GM12878 (cell line): ENCODE measurements at regions not wholly inside any gene's neighbourhood (a gene's known extent, or its start where the extent isn't known, plus 50 kb on each side); places are given as distances from the start of the nearest gene placed in this dataset.

Source experiments
- ATAC-seq: fragments of 200-7000 bp; cut with Tn5 transposase; 3 replicates; pipeline ENCODE4 v1.9.1; 2020; ENCODE audit warnings: mild to moderate bottlenecking, moderate library complexity
- BruUV-seq: library from RNA; stranded (reverse); fragments of 400-500 nt; replicated peaks from 2 replicates; lab custom pipeline; 2021; lab: Mats Ljungman, UMichigan
- CTCF ChIA-PET: fragments of 300-600 bp; sonication (Branson Sonifier 250); formaldehyde crosslinking; extraction: SDS; loops from one replicate; lab custom pipeline; 2021; ENCODE audit warnings: inconsistent platforms; lab: Yijun Ruan, JAX
- POLR2A ChIA-PET: fragments of 350-600 bp; formaldehyde crosslinking; extraction: SDS; loops from one replicate; lab custom pipeline; 2021; ENCODE audit warnings: inconsistent platforms; lab: Charles Lee
- RAD21 ChIA-PET: fragments of 300-600 bp; sonication (Branson Sonifier 250); formaldehyde crosslinking; loops from one replicate; lab custom pipeline; 2023; ENCODE audit warnings: antibody characterized with exemption; ENCODE audit not compliant: unreplicated experiment; lab: Charles Lee
- SMC1A ChIA-PET: fragments of 300-600 bp; sonication (Branson Sonifier 250); formaldehyde crosslinking; loops from one replicate; lab custom pipeline; 2023; ENCODE audit not compliant: unreplicated experiment, uncharacterized antibody; lab: Charles Lee
- DNase-seq: peaks from one replicate; pipeline ENCODE4 v3.0.0-alpha.2; 2011; ENCODE audit warnings: low read depth, low spot score
- FAIRE-seq: peaks from 3 replicates; lab custom pipeline; 2011; peaks lifted over from hg19 to GRCh38; lab: Jason Lieb, UNC
- H2AFZ ChIP-seq: 2 replicates; pipeline ENCODE4 v1.6.0; 2011; ENCODE audit warnings: low read depth, low read length, control low read depth; ENCODE audit not compliant: control insufficient read depth
- H3K27ac ChIP-seq: 2 replicates; pipeline ENCODE4 v1.5.1; 2011; ENCODE audit warnings: control low read depth; ENCODE audit not compliant: control insufficient read depth, insufficient read depth
- H3K27me3 ChIP-seq, 2 experiments: replicated peaks in 1 of 2; 2 replicates each; pipeline versions ENCODE4 v1.6.0 to v1.6.1; 2011; ENCODE audit warnings: low read length in 1 of 2; ENCODE audit not compliant: control insufficient read depth in 2 of 2, insufficient read depth in 2 of 2
- H3K36me3 ChIP-seq, 2 experiments: 2 replicates each; pipeline ENCODE4 v1.5.1; 2011; ENCODE audit warnings: low read length in 1 of 2; ENCODE audit not compliant: control insufficient read depth in 2 of 2, insufficient read depth in 2 of 2
- H3K4me1 ChIP-seq: 2 replicates; pipeline ENCODE4 v1.6.1; 2011; ENCODE audit warnings: mild to moderate bottlenecking, low read length, moderate library complexity, mixed read lengths; ENCODE audit not compliant: control insufficient read depth, insufficient read depth
- H3K4me2 ChIP-seq: 2 replicates; pipeline ENCODE4 v1.6.0; 2011; ENCODE audit warnings: control low read depth; ENCODE audit not compliant: control insufficient read depth, insufficient read depth
- H3K4me3 ChIP-seq: fragments of 200-600 bp; sonication (generic); 2 replicates; pipeline ENCODE4 v1.5.1; 2016
- H3K79me2 ChIP-seq: 2 replicates; pipeline ENCODE4 v1.6.0; 2011; ENCODE audit warnings: low read length; ENCODE audit not compliant: control insufficient read depth, insufficient read depth
- H3K9ac ChIP-seq: 2 replicates; pipeline ENCODE4 v1.8.0; 2011; ENCODE audit warnings: low read length, control low read depth, mixed read lengths; ENCODE audit not compliant: control insufficient read depth, insufficient read depth
- H3K9me3 ChIP-seq: replicated peaks from 3 replicates; pipeline ENCODE4 v1.5.1; 2011; ENCODE audit warnings: mild to moderate bottlenecking, low read length; ENCODE audit not compliant: control insufficient read depth, insufficient read depth
- H4K20me1 ChIP-seq: 2 replicates; pipeline ENCODE4 v1.6.0; 2011; ENCODE audit not compliant: control insufficient read depth, insufficient read depth
- CBX3 ChIP-seq: fragments of 200-600 bp; sonication (generic); IDR thresholded peaks from 2 replicates; pipeline ENCODE4 v1.6.1; 2016; ENCODE audit warnings: low read depth, borderline replicate concordance
- HDGF ChIP-seq: fragments of 450-650 bp; IDR thresholded peaks from 2 replicates; pipeline ENCODE4 v1.6.1; 2016; ENCODE audit warnings: antibody characterized with exemption
- MTA2 ChIP-seq: fragments of 450-650 bp; IDR thresholded peaks from 2 replicates; pipeline ENCODE4 v1.6.1; 2016; ENCODE audit warnings: low read depth, mild to moderate bottlenecking, moderate library complexity
- PRDM15 ChIP-seq: fragments of 450-650 bp; formaldehyde crosslinking; IDR thresholded peaks from 2 replicates; pipeline ENCODE4 v1.4.0; 2020; ENCODE audit warnings: mild to moderate bottlenecking, moderate library complexity
- TCF12 ChIP-seq: IDR thresholded peaks from 2 replicates; pipeline ENCODE4 v1.6.1; 2011; ENCODE audit warnings: low read depth, mild to moderate bottlenecking, low read length
- WGBS: methylation state at CpG from one replicate; pipeline ENCODE4 v1.1.6; 2016; ENCODE audit warnings: low lambda C conversion rate; ENCODE audit not compliant: insufficient replicate concordance, insufficient coverage; ENCODE audit errors: missing lambda C conversion rate; 5-methylcytosine and 5-hydroxymethylcytosine counted together
- in situ Hi-C: fragments of 300-500 bp; cut with MboI; formaldehyde crosslinking; loops from 9 replicates; pipeline ENCODE4 v1.14.3; 2018; ENCODE audit warnings: mixed read lengths
- intact Hi-C: fragments of 100-400 bp; cut with micrococcal nuclease; formaldehyde crosslinking; loops from one replicate; pipeline ENCODE4 v1.14.2; 2022; ENCODE audit not compliant: unreplicated experiment

GRCh38 chr9:99515895-99516656, 294.0 kb downstream of the SEC61B start (continued):
- no peak for TF ChIP-seq PRDM15 (CRISPR knock-in tag)

- SMC1A ChIA-PET, result interaction anchor here (0.7 to 2.7 kb wide), 14 partner anchors 8 to 285 kb away, joined by 3 to 13 read pairs (median 4); no protein-coding TSS in a partner anchor
- intact Hi-C loops, result loop anchor here (5.0 kb wide), 1 partner anchor 76 kb away; no protein-coding TSS in a partner anchor
- POLR2A ChIA-PET, result interaction anchor here (0.8 to 1.5 kb wide), 2 partner anchors 20 to 77 kb away, joined by 3 to 5 read pairs; no protein-coding TSS in a partner anchor
These were observed 294.6 kb downstream of the SEC61B start for GRCh38 chr9:99516657-99517049.

More at GRCh38 chr9:99516657-99517049, 294.6 kb downstream of the SEC61B start:
- Histone ChIP-seq H3K4me2 (peak overlapping the region; percentile 54; the same call in 1 of the 2 replicates), H3K36me3 (no peaks in the 10 kb centered on the region), H3K9ac (no peak overlapping the region), H4K20me1 (no peaks in the 10 kb centered on the region), H3K4me1 (peaks cover 34% of the 10 kb centered on the region), H3K4me3 (no peak overlapping the region), H2AFZ (no peak overlapping the region), H3K27ac (peak overlapping the region; percentile 3; the same call in 1 of the 2 replicates), H3K79me2 (no peaks in the 10 kb centered on the region), H3K27me3 (no peaks in the 10 kb centered on the region), H3K9me3 (no peaks in the 10 kb centered on the region)
- ATAC-seq (peak; percentile 5; the same call in 1 of the 3 replicates), FAIRE-seq (no peak), DNase-seq (peak; percentile 13)
- 83% methylated on average over 1 of the region's 1 CpG for WGBS
- TF ChIP-seq CBX3 (no peak), MTA2 (0 out of 2 replicates have a peak, but pooled peaks have one; percentile 2), HDGF (0 out of 2 replicates have a peak, but pooled peaks have one; percentile 47), TCF12 (no peak)
- ChIA-PET RAD21 (interaction anchor here (0.7 to 2.3 kb wide), 6 partner anchors 11 to 353 kb away, joined by 3 to 10 read pairs (median 5); no protein-coding TSS in a partner anchor), CTCF (interaction anchor here (0.9 to 2.1 kb wide), 8 partner anchors 18 to 334 kb away, joined by 3 to 7 read pairs (median 4); no protein-coding TSS in a partner anchor)
- BruUV-seq, result no TSS peak
- in situ Hi-C loops, result no loop called here
